ENCODE measurements at regions not wholly inside any gene's neighbourhood (a gene's known extent, or its start where the extent isn't known, plus 50 kb on each side); places are given as distances from the start of the nearest gene placed in this dataset.

DNA sequence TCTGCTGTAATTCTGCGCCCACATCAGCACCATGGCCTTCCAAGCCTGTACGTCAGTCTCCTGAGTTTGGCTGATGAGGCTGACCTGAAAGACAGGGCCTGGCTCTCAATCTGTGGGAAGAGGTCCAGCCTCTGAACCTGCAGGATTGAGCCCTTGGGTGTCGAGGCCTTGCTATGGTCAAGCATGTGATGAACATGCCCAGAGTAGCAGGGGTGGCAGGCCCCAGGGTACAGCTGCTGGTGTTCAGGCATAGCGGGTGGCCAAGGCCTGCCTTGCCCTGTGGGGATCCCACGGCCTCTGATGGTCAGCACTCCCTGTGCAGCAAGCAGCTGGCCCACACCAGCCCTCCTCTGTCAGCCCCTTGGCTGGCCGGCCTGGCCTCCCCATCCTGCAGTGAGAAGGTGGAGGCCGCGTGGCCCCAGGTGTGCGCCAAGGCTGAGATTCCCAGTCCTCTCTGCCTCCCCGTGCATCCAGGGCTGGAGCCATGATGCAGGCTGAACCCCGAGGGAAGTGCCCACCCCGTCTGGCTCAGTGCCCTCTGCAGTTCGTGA is 298.4 kb downstream of the NDUFA10 start:
- TF ChIP-seq, protein P1, sequence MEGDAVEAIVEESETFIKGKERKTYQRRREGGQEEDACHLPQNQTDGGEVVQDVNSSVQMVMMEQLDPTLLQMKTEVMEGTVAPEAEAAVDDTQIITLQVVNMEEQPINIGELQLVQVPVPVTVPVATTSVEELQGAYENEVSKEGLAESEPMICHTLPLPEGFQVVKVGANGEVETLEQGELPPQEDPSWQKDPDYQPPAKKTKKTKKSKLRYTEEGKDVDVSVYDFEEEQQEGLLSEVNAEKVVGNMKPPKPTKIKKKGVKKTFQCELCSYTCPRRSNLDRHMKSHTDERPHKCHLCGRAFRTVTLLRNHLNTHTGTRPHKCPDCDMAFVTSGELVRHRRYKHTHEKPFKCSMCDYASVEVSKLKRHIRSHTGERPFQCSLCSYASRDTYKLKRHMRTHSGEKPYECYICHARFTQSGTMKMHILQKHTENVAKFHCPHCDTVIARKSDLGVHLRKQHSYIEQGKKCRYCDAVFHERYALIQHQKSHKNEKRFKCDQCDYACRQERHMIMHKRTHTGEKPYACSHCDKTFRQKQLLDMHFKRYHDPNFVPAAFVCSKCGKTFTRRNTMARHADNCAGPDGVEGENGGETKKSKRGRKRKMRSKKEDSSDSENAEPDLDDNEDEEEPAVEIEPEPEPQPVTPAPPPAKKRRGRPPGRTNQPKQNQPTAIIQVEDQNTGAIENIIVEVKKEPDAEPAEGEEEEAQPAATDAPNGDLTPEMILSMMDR (IDR thresholded peaks at IDR 0.05): no peak
- no peak for TF ChIP-seq POLR2A (IDR thresholded peaks at IDR 0.05)
